Stimulated activated CD8-positive, alpha-beta memory T cell treated with anti-CD3 and anti-CD28 coated beads, Interleukin-4, amount 100 ng/mL, for 4 hours (primary cell): ENCODE measurements at regions not wholly inside any gene's neighbourhood (a gene's known extent, or its start where the extent isn't known, plus 50 kb on each side); places are given as distances from the start of the nearest gene placed in this dataset.

ENCODE experiments used
- DNase-seq, 2 donors: peaks; one replicate each; pipeline ENCODE4 v3.0.0-alpha.2; 2020; ENCODE audit warnings: low read depth in 2 of 2, low spot score in 1 of 2

GRCh38 chr5:167309941-167310517 lies 981.4 kb upstream of the WWC1 start:
- DNase-seq, result no peak

- DNase-seq, result no peak
These were observed 980.1 kb upstream of the WWC1 start for GRCh38 chr5:167311340-167311739.

GRCh38 chr5:167312225-167312624 lies 979.2 kb upstream of the WWC1 start:
- no peak for DNase-seq

- no peak for DNase-seq
These were observed 975.7 kb upstream of the WWC1 start for GRCh38 chr5:167315762-167316161.

GRCh38 chr5:167317884-167318283 lies 973.6 kb upstream of the WWC1 start:
- no peak for DNase-seq

- no peak for DNase-seq
These were observed 972.2 kb upstream of the WWC1 start for GRCh38 chr5:167319243-167319642.

GRCh38 chr5:167320019-167320418 lies 971.4 kb upstream of the WWC1 start:
- no peak for DNase-seq

- no peak for DNase-seq
These were observed 959.1 kb upstream of the WWC1 start for GRCh38 chr5:167332309-167332708.

- no peak for DNase-seq
These were observed 955.3 kb upstream of the WWC1 start for GRCh38 chr5:167336161-167336560.

GRCh38 chr5:167339205-167339604 lies 952.2 kb upstream of the WWC1 start:
- DNase-seq, result no peak

- no peak for DNase-seq
These were observed 945.0 kb upstream of the WWC1 start for GRCh38 chr5:167346461-167346860.

- no peak for DNase-seq
These were observed 943.1 kb upstream of the WWC1 start for GRCh38 chr5:167348251-167348926.

GRCh38 chr5:167348980-167349379 lies 942.5 kb upstream of the WWC1 start:
- DNase-seq, result no peak

- DNase-seq, result no peak
These were observed 940.1 kb upstream of the WWC1 start for GRCh38 chr5:167351316-167351715.

GRCh38 chr5:167352801-167353200 lies 938.6 kb upstream of the WWC1 start:
- no peak for DNase-seq

GRCh38 chr5:167355346-167355745 lies 936.1 kb upstream of the WWC1 start:
- no peak for DNase-seq

GRCh38 chr5:167356374-167356773 lies 935.1 kb upstream of the WWC1 start:
- no peak for DNase-seq

GRCh38 chr5:167358868-167359492 lies 932.5 kb upstream of the WWC1 start:
- DNase-seq, result no peak

GRCh38 chr5:167361795-167362194 lies 929.6 kb upstream of the WWC1 start:
- no peak for DNase-seq

- DNase-seq, result no peak
These were observed 928.4 kb upstream of the WWC1 start for GRCh38 chr5:167363065-167363464.

- DNase-seq, result no peak
These were observed 916.3 kb upstream of the WWC1 start for GRCh38 chr5:167375125-167375524.

GRCh38 chr5:167378894-167379723 lies 912.3 kb upstream of the WWC1 start:
- no peak for DNase-seq
